IgD-negative memory B cell (primary cell): ENCODE measurements at regions not wholly inside any gene's neighbourhood (a gene's known extent, or its start where the extent isn't known, plus 50 kb on each side); places are given as distances from the start of the nearest gene placed in this dataset.
"Not testable (repeated sequence)": the region's sequence is repeated elsewhere in the genome, so short reads cannot be mapped to it uniquely, and the experiment has no call there.

ENCODE experiments used
- H3K27ac Mint-ChIP-seq, 3 donors: one replicate each; pipeline ENCODE4 v1.8.0; 2020 to 2022; ENCODE audit warnings: mild to moderate bottlenecking in 3 of 3, mixed read lengths in 3 of 3, moderate library complexity in 1 of 3
- H3K27me3 Mint-ChIP-seq: one replicate; pipeline ENCODE4 v1.8.0; 2021; ENCODE audit warnings: mixed read lengths
- H3K36me3 Mint-ChIP-seq: one replicate; pipeline ENCODE4 v1.8.0; 2020; ENCODE audit warnings: mild to moderate bottlenecking, mixed read lengths
- H3K4me1 Mint-ChIP-seq, 3 donors: one replicate each; pipeline ENCODE4 v1.8.0; 2020 to 2022; ENCODE audit warnings: mixed read lengths in 3 of 3, mild to moderate bottlenecking in 1 of 3
- H3K4me3 Mint-ChIP-seq, 4 donors: one replicate each; pipeline ENCODE4 v1.8.0; 2020 to 2022; ENCODE audit warnings: mild to moderate bottlenecking in 4 of 4, mixed read lengths in 4 of 4, moderate library complexity in 3 of 4
- H3K9me3 Mint-ChIP-seq, 3 donors: one replicate each; pipeline ENCODE4 v1.8.0; 2020 to 2021; ENCODE audit warnings: mixed read lengths in 3 of 3, mild to moderate bottlenecking in 1 of 3

- Mint-ChIP-seq H3K4me3 (no peak overlapping the region), H3K27me3 (no peaks in the 10 kb centered on the region), H3K9me3 (peaks cover 0 to 3% (median 2%) of the 10 kb centered on the region in 3 donors), H3K4me1 (no peaks in the 10 kb centered on the region), H3K36me3 (no peaks in the 10 kb centered on the region), H3K27ac (no peak overlapping the region)
Measured at GRCh38 chr18:60894254-60894945, 438.8 kb upstream of the CDH20 start.

- peaks cover 0 to 3% (median 2%) of the 10 kb centered on the region in 3 donors for H3K9me3 Mint-ChIP-seq
- no peak overlapping the region for H3K27ac Mint-ChIP-seq
- H3K4me3 Mint-ChIP-seq, result no peak overlapping the region
- no peaks in the 10 kb centered on the region for H3K27me3 Mint-ChIP-seq
- no peaks in the 10 kb centered on the region for H3K36me3 Mint-ChIP-seq
- no peaks in the 10 kb centered on the region for H3K4me1 Mint-ChIP-seq
Measured at GRCh38 chr18:60895181-60895580, 438.0 kb upstream of the CDH20 start.

- H3K27me3 Mint-ChIP-seq, result no peaks in the 10 kb centered on the region
- H3K27ac Mint-ChIP-seq, result no peak overlapping the region
- H3K9me3 Mint-ChIP-seq, result peaks cover 0 to 3% (median 0%) of the 10 kb centered on the region in 3 donors
- H3K36me3 Mint-ChIP-seq, result no peaks in the 10 kb centered on the region
- no peak overlapping the region for H3K4me3 Mint-ChIP-seq
- H3K4me1 Mint-ChIP-seq, result no peaks in the 10 kb centered on the region
Measured at GRCh38 chr18:60898111-60898510, 435.1 kb upstream of the CDH20 start.

DNA sequence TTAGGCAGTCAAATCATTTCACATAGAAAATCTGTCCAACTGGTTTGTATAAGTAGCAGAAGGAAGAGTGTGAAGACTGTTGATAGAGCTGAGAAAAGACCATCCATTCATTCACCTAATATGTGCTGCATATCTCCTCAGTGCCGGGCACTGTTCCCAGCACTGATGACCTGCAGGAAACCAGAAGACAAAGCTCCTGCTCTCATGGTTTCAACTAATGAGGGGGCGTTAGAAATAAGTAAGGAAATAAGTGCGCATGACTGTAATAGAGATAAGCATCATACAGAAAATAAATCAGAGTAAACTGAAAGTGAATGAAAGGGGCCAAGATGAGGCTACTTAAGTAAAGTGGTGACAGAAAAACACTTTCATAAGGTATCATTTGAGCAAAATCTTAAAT is 427.5 kb upstream of the CDH20 start:
- no peak overlapping the region for H3K27ac Mint-ChIP-seq
- no peaks in the 10 kb centered on the region for H3K36me3 Mint-ChIP-seq
- no peak overlapping the region for H3K4me3 Mint-ChIP-seq
- H3K27me3 Mint-ChIP-seq, result no peaks in the 10 kb centered on the region
- H3K4me1 Mint-ChIP-seq, result no peaks in the 10 kb centered on the region
- H3K9me3 Mint-ChIP-seq, result peaks cover 0 to 8% (median 3%) of the 10 kb centered on the region in 3 donors

DNA sequence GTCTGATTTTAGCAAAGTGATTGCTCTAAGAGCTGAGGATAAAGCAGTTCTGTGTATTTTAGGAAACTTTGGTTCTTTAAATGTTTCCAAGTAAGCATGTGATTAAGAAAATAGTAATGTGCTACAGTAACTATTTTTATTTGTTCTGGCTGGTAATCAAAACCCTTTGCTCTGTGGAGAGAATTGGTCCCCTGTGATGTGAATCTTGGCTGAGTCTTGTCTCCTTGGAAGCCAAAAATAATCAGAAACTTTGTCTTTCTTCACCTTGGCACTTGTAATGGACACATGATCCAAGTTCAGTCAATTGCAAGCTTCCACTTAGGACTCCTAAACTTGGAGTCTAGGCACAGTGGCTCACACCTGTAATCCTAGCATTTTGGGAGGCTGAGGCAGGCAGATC is 422.7 kb upstream of the CDH20 start:
- H3K36me3 Mint-ChIP-seq, result no peaks in the 10 kb centered on the region
- H3K9me3 Mint-ChIP-seq, result peaks cover 3 to 12% (median 3%) of the 10 kb centered on the region in 3 donors
- H3K4me3 Mint-ChIP-seq, result no peak overlapping the region
- no peaks in the 10 kb centered on the region for H3K27me3 Mint-ChIP-seq
- H3K27ac Mint-ChIP-seq, result no peak overlapping the region
- no peaks in the 10 kb centered on the region for H3K4me1 Mint-ChIP-seq

GRCh38 chr18:60911504-60911903 is 421.7 kb upstream of the CDH20 start:
- Mint-ChIP-seq H3K4me1 (no peaks in the 10 kb centered on the region), H3K36me3 (no peaks in the 10 kb centered on the region), H3K27ac (no peak overlapping the region), H3K9me3 (peaks cover 3 to 8% (median 3%) of the 10 kb centered on the region in 3 donors), H3K27me3 (no peaks in the 10 kb centered on the region), H3K4me3 (no peak overlapping the region)

GRCh38 chr18:60915160-60915559 is 418.1 kb upstream of the CDH20 start:
- no peaks in the 10 kb centered on the region for H3K27me3 Mint-ChIP-seq
- no peak overlapping the region for H3K4me3 Mint-ChIP-seq
- peak overlapping the region in 1 of 3 donors; percentile 25 for H3K27ac Mint-ChIP-seq
- no peaks in the 10 kb centered on the region for H3K4me1 Mint-ChIP-seq
- peaks cover 0 to 4% (median 3%) of the 10 kb centered on the region in 3 donors for H3K9me3 Mint-ChIP-seq
- H3K36me3 Mint-ChIP-seq, result no peaks in the 10 kb centered on the region

GRCh38 chr18:60918862-60919261 is 414.4 kb upstream of the CDH20 start:
- H3K4me1 Mint-ChIP-seq, H3K4me3 Mint-ChIP-seq, H3K9me3 Mint-ChIP-seq, H3K27ac Mint-ChIP-seq, H3K36me3 Mint-ChIP-seq, H3K27me3 Mint-ChIP-seq: not testable (repeated sequence)

DNA sequence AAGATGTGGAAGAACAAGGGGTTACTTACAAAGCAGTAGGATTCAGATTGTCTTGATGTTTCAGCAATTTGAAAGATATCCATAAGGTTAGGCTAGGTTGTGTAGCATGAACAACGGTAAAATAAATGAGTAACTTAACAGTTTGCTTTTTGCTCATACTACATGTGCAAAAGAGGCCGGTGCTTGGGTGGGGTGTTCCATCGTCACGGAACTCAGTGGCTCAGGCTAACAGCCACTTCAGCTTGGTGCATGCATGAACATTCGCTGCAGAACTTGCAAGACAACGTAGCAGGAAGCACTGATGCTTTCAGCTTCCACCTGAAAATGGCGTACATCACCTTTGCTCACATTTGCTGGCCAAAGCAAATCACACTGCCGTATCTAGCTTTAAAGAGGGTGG is 407.3 kb upstream of the CDH20 start:
- no peaks in the 10 kb centered on the region for H3K4me1 Mint-ChIP-seq
- H3K4me3 Mint-ChIP-seq, result no peak overlapping the region
- H3K36me3 Mint-ChIP-seq, result no peaks in the 10 kb centered on the region
- no peaks in the 10 kb centered on the region for H3K27me3 Mint-ChIP-seq
- peaks cover 0 to 10% (median 5%) of the 10 kb centered on the region in 3 donors for H3K9me3 Mint-ChIP-seq
- no peak overlapping the region for H3K27ac Mint-ChIP-seq

GRCh38 chr18:60929966-60930365 is 403.3 kb upstream of the CDH20 start:
- H3K4me1 Mint-ChIP-seq, result no peaks in the 10 kb centered on the region
- H3K36me3 Mint-ChIP-seq, result no peaks in the 10 kb centered on the region
- peaks cover 2 to 16% (median 4%) of the 10 kb centered on the region in 3 donors for H3K9me3 Mint-ChIP-seq
- no peaks in the 10 kb centered on the region for H3K27me3 Mint-ChIP-seq
- H3K27ac Mint-ChIP-seq, result peak overlapping the region in 1 of 3 donors; percentile 41
- no peak overlapping the region for H3K4me3 Mint-ChIP-seq

GRCh38 chr18:60935041-60935910 is 398.0 kb upstream of the CDH20 start:
- Mint-ChIP-seq H3K27ac (no peak overlapping the region), H3K9me3 (peaks cover 0 to 6% (median 2%) of the 10 kb centered on the region in 3 donors)

GRCh38 chr18:60936101-60936500 is 397.1 kb upstream of the CDH20 start:
- H3K9me3 Mint-ChIP-seq, result peaks cover 0 to 6% (median 2%) of the 10 kb centered on the region in 3 donors
- H3K27me3 Mint-ChIP-seq, result no peaks in the 10 kb centered on the region
- no peaks in the 10 kb centered on the region for H3K36me3 Mint-ChIP-seq
- H3K4me3 Mint-ChIP-seq, result no peak overlapping the region
- no peak overlapping the region for H3K27ac Mint-ChIP-seq
- no peaks in the 10 kb centered on the region for H3K4me1 Mint-ChIP-seq

More at GRCh38 chr18:60935041-60935910, 398.0 kb upstream of the CDH20 start:
- Mint-ChIP-seq H3K27me3 (no peaks in the 10 kb centered on the region), H3K36me3 (no peaks in the 10 kb centered on the region), H3K4me3 (no peak overlapping the region), H3K4me1 (no peaks in the 10 kb centered on the region)

DNA sequence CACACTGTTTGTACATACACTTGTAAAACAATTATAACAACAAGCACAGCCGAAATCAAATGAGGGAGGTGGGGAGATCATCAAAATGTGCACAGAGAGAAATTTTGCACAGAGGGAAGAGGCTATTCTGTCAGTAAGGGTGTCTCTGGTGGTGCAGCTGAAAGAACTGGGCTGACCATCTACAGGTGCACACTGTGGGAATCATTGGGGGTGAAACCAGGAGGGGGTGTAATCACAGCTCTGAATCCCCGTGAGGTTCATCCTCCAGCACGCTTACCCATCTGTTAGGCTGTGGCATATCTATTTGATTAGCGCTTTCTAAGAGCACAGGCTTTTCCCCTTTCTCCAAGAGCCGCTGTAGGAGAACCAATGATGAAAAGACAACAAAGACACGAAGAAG is 389.9 kb upstream of the CDH20 start:
- Mint-ChIP-seq H3K27ac (no peak overlapping the region), H3K9me3 (peaks cover 0 to 2% (median 0%) of the 10 kb centered on the region in 3 donors), H3K4me1 (no peaks in the 10 kb centered on the region), H3K36me3 (no peaks in the 10 kb centered on the region), H3K27me3 (no peaks in the 10 kb centered on the region), H3K4me3 (no peak overlapping the region)

- no peak overlapping the region for H3K27ac Mint-ChIP-seq
- H3K9me3 Mint-ChIP-seq, result no peaks in the 10 kb centered on the region
- H3K36me3 Mint-ChIP-seq, result no peaks in the 10 kb centered on the region
- no peak overlapping the region for H3K4me3 Mint-ChIP-seq
- H3K27me3 Mint-ChIP-seq, result no peaks in the 10 kb centered on the region
- no peaks in the 10 kb centered on the region for H3K4me1 Mint-ChIP-seq
Measured at GRCh38 chr18:60950634-60951033, 382.6 kb upstream of the CDH20 start.

DNA sequence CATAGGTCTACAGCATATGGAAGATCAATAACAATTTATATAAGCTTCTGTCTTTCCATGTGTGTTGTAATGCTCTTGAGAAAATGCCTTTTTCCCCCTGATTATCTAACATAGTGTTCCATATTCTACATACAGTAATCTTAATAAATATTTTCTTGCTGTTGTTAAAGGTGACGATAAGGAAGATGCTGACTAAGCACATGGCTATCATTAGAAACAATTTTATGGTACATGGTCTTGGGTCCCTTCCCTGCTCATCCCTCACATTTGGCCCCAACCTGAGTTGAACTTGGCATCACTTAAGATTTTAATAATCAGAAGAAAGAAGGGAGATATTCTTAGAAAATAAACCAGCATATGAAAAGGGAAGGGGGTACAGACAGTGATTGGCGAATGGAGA is 382.1 kb upstream of the CDH20 start:
- H3K9me3 Mint-ChIP-seq, result no peaks in the 10 kb centered on the region
- no peaks in the 10 kb centered on the region for H3K4me1 Mint-ChIP-seq
- no peak overlapping the region for H3K27ac Mint-ChIP-seq
- no peaks in the 10 kb centered on the region for H3K36me3 Mint-ChIP-seq
- H3K4me3 Mint-ChIP-seq, result no peak overlapping the region
- H3K27me3 Mint-ChIP-seq, result no peaks in the 10 kb centered on the region
